ENCODE measurements at regions not wholly inside any gene's neighbourhood (a gene's known extent, or its start where the extent isn't known, plus 50 kb on each side); places are given as distances from the start of the nearest gene placed in this dataset.

GRCh38 chr3:22453906-22454535, 703.0 kb upstream of the ZNF385D start (continued):
- TF ChIP-seq MXI1 (IDR thresholded peaks at IDR 0.05; ENCODE audit: low read depth, low read length) (no peak), FOXJ3 (CRISPR knock-in tag; IDR thresholded peaks at IDR 0.05) (no peak), SIN3A (IDR thresholded peaks at IDR 0.05; ENCODE audit: borderline replicate concordance, low read depth, low read length) (no peak), EP300 (IDR thresholded peaks at IDR 0.05; ENCODE audit: borderline replicate concordance in 1 of 2, low read depth in 1 of 2, low read length in 1 of 2) (no peak)

- Histone ChIP-seq H3K4me2 (no peak overlapping the region), H3K36me3 (replicated peaks in 1 of 2; ENCODE audit: control insufficient read depth in 1 of 2, insufficient read depth in 2 of 2, low read length in 1 of 2) (no peaks in the 10 kb centered on the region), H4K20me1 (ENCODE audit: insufficient read depth) (no peaks in the 10 kb centered on the region), H2AFZ (ENCODE audit: low read depth) (no peak overlapping the region), H3K9me3 (no peaks in the 10 kb centered on the region), H3K79me2 (ENCODE audit: insufficient read depth) (no peaks in the 10 kb centered on the region), H3K27me3 (ENCODE audit: insufficient read depth) (no peaks in the 10 kb centered on the region), H3F3A (replicated peaks; ENCODE audit: insufficient read depth) (peaks cover 7% of the 10 kb centered on the region), H3K9me2 (no peaks in the 10 kb centered on the region), H3K4me1 (ENCODE audit: control insufficient read depth in 1 of 2, insufficient read depth in 2 of 2, low read depth in 1 of 2, low read length in 1 of 2) (peaks cover 0 to 3% of the 10 kb centered on the region in 2 experiments; a peak in 1 of 4 replicates), H3K9ac (no peak overlapping the region), H3K4me3 (ENCODE audit: low read depth in 2 of 2, low read length in 1 of 2) (no peak overlapping the region), H3K27ac (ENCODE audit: low read depth in 2 of 2, low read length in 1 of 2) (no peak overlapping the region)
- ChIA-PET POLR2A (no interaction called here), CTCF (no interaction called here)
- WGBS (ENCODE audit: low lambda C conversion rate): 51% methylated on average over 4 of the region's 4 CpGs
- no peak for DNase-seq
- TF ChIP-seq SMC3 (IDR thresholded peaks at IDR 0.05; ENCODE audit: low read depth, low read length) (no peak), EP300 (IDR thresholded peaks at IDR 0.05; ENCODE audit: borderline replicate concordance in 1 of 2, low read depth in 1 of 2, low read length in 1 of 2) (no peak), POLR2AphosphoS5 (IDR thresholded peaks at IDR 0.05; ENCODE audit: low read depth, low read length) (no peak), NFIC (IDR thresholded peaks at IDR 0.05; ENCODE audit: borderline replicate concordance) (no peak), NRF1 (IDR thresholded peaks at IDR 0.05; ENCODE audit: low read depth, low read length) (no peak), RFX5 (IDR thresholded peaks at IDR 0.05; ENCODE audit: low read length) (no peak), CTCF (IDR thresholded peaks at IDR 0.05) (no peak), ZBTB33 (IDR thresholded peaks at IDR 0.05; ENCODE audit: borderline replicate concordance, low read depth) (no peak), RAD21 (IDR thresholded peaks at IDR 0.05; ENCODE audit: low read length) (no peak), FOXM1 (IDR thresholded peaks at IDR 0.05; ENCODE audit: low read depth) (no peak), USF2 (IDR thresholded peaks at IDR 0.05; ENCODE audit: borderline replicate concordance, low read depth, low read length) (no peak)
Observed at GRCh38 chr3:22469995-22470394, 719.0 kb upstream of the ZNF385D start.

All from SK-N-SH (cell line).